Spleen (tissue), 11 donors: ENCODE measurements at regions not wholly inside any gene's neighbourhood (a gene's known extent, or its start where the extent isn't known, plus 50 kb on each side); places are given as distances from the start of the nearest gene placed in this dataset.

Experiments used
- DNase-seq: peaks from one replicate; pipeline ENCODE4 v3.0.0-alpha.2; 2020
- H3K27ac ChIP-seq, 8 donors: fragments of 200-600 bp; sonication (generic) in 7 of 8; 1 replicate in 4 of 8; 2 replicates in 4 of 8; pipeline versions ENCODE4 v1.5.0 to v1.8.0; 2016 to 2021; ENCODE audit warnings: inconsistent platforms in 4 of 8, mild to moderate bottlenecking in 4 of 8, moderate library complexity in 1 of 8
- H3K27me3 ChIP-seq, 7 donors: fragments of 200-600 bp; sonication (generic) in 6 of 7; replicated peaks in 1 of 7; 1 replicate in 4 of 7; 2 replicates in 3 of 7; pipeline versions ENCODE4 v1.5.0 to v1.8.0; 2016 to 2021; ENCODE audit warnings: inconsistent platforms in 3 of 7, mild to moderate bottlenecking in 1 of 7
- H3K36me3 ChIP-seq, 6 donors: fragments of 200-600 bp; sonication (generic) in 5 of 6; 1 replicate in 4 of 6; 2 replicates in 2 of 6; pipeline versions ENCODE4 v1.5.0 to v1.8.0; 2016 to 2021; ENCODE audit warnings: inconsistent platforms in 2 of 6
- H3K4me1 ChIP-seq, 6 donors: fragments of 200-600 bp; sonication (generic) in 5 of 6; 1 replicate in 3 of 6; 2 replicates in 3 of 6; pipeline versions ENCODE4 v1.5.0 to v1.8.0; 2016 to 2021; ENCODE audit warnings: inconsistent platforms in 3 of 6
- H3K4me3 ChIP-seq, 8 donors: fragments of 200-600 bp; sonication (generic) in 7 of 8; 1 replicate in 4 of 8; 2 replicates in 4 of 8; pipeline versions ENCODE4 v1.5.0 to v1.8.0; 2016 to 2021; ENCODE audit warnings: inconsistent platforms in 4 of 8, mild to moderate bottlenecking in 4 of 8, moderate library complexity in 2 of 8
- H3K9me3 ChIP-seq, 8 donors: fragments of 200-600 bp; sonication (generic) in 7 of 8; 1 replicate in 4 of 8; 2 replicates in 4 of 8; pipeline versions ENCODE4 v1.5.0 to v1.8.0; 2016 to 2021; ENCODE audit warnings: inconsistent platforms in 4 of 8
- POLR2A ChIP-seq, 3 donors: fragments of 450-650 bp; IDR thresholded peaks; one replicate each; pipeline ENCODE4 v1.5.1; 2017; ENCODE audit warnings: antibody characterized with exemption in 3 of 3, mild to moderate bottlenecking in 1 of 3
- POLR2AphosphoS5 ChIP-seq, 3 donors: sonication (generic); formaldehyde crosslinking; IDR thresholded peaks; one replicate each; pipeline ENCODE4 v1.5.1; 2017; ENCODE audit warnings: antibody characterized with exemption in 3 of 3
- WGBS, 5 donors: extraction: QIAGEN DNeasy Blood & Tissue Kit in 3 of 5; methylation state at CpG; one replicate each; pipeline versions ENCODE4 v1.1.5 to v1.1.7; 2013 to 2018; 5-methylcytosine and 5-hydroxymethylcytosine counted together
- intact Hi-C: fragments of 100-400 bp; cut with DNase I; formaldehyde crosslinking; loops from one replicate; pipeline ENCODE4 v1.15.0; 2023; ENCODE audit warnings: low total_unique reads
- TF ChIP-seq, protein P1 (sequence below), 11 experiments: fragments of 200-600 bp in 7 of 11; fragments of 450-650 bp in 4 of 11; sonication (generic) in 4 of 11; IDR thresholded peaks in 8 of 11; conservative IDR thresholded peaks in 3 of 11; 1 replicate in 7 of 11; 2 replicates in 4 of 11; pipeline versions ENCODE4 v1.4.0 to v1.8.0; 2016 to 2021; ENCODE audit warnings: antibody characterized with exemption in 11 of 11, inconsistent platforms in 4 of 11, mild to moderate bottlenecking in 1 of 11
- donor health status: healthy with polysubstance abuse.
- donor health status: DM: no; HTN: no; CAD: no; lungs with moderate emphysema.
- donor health status: DM: no; HTN: no; CAD: no.
- donor health status: Bipolar disorder and iron deficiency.
- donor health status: healthy.
- donor health status: DM: no; HTN: no; CAD: no.
- donor health status: DM: yes; HTN: yes; CAD: no.

GRCh38 chr4:28723371-28723770 lies 1862.7 kb downstream of the STIM2 start:
- intact Hi-C loops = no loop called here
- Histone ChIP-seq H3K36me3 (no peaks in the 10 kb centered on the region), H3K4me3 (no peak overlapping the region), H3K4me1 (no peaks in the 10 kb centered on the region), H3K9me3 (no peaks in the 10 kb centered on the region), H3K27me3 (no peaks in the 10 kb centered on the region), H3K27ac (no peak overlapping the region)
- no peak for DNase-seq
- TF ChIP-seq POLR2A (IDR thresholded peaks at IDR 0.05) (no peak), POLR2AphosphoS5 (IDR thresholded peaks at IDR 0.05) (no peak)
- TF ChIP-seq, protein P1, sequence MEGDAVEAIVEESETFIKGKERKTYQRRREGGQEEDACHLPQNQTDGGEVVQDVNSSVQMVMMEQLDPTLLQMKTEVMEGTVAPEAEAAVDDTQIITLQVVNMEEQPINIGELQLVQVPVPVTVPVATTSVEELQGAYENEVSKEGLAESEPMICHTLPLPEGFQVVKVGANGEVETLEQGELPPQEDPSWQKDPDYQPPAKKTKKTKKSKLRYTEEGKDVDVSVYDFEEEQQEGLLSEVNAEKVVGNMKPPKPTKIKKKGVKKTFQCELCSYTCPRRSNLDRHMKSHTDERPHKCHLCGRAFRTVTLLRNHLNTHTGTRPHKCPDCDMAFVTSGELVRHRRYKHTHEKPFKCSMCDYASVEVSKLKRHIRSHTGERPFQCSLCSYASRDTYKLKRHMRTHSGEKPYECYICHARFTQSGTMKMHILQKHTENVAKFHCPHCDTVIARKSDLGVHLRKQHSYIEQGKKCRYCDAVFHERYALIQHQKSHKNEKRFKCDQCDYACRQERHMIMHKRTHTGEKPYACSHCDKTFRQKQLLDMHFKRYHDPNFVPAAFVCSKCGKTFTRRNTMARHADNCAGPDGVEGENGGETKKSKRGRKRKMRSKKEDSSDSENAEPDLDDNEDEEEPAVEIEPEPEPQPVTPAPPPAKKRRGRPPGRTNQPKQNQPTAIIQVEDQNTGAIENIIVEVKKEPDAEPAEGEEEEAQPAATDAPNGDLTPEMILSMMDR (IDR thresholded peaks at IDR 0.05 in 8 of 11, conservative IDR thresholded peaks at IDR 0.05 in 3 of 11) = no peak
- WGBS, 5 donors = 79 to 90% (median 84%) methylated on average over 6 of the region's 6 CpGs

DNA sequence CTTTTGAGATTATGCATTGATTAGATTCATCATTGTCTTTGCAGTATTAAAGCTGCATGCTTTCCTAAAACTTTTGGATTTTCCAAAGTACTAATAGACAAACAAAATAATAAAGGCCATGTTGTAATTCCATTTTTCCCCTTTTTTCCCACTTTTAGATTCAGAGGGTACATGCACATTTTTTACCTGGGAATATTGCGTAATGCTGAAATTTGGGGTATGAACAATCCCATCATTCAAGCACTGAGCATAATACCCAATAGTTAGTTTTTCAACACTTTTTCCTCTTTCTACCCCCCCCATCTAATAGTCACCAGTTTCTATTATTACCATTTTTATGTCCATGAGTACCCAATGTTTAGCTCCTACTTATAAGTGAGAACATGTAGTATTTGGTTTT lies 1863.6 kb downstream of the STIM2 start:
- Histone ChIP-seq H3K4me3 (no peak overlapping the region), H3K4me1 (no peaks in the 10 kb centered on the region), H3K27me3 (no peaks in the 10 kb centered on the region), H3K36me3 (no peaks in the 10 kb centered on the region), H3K27ac (no peak overlapping the region), H3K9me3 (peaks cover 0 to 3% (median 0%) of the 10 kb centered on the region in 8 donors)
- intact Hi-C loops = no loop called here
- no peak for DNase-seq
- TF ChIP-seq, protein P1 (IDR thresholded peaks at IDR 0.05 in 8 of 11, conservative IDR thresholded peaks at IDR 0.05 in 3 of 11) = no peak
- TF ChIP-seq POLR2A (IDR thresholded peaks at IDR 0.05) (no peak), POLR2AphosphoS5 (IDR thresholded peaks at IDR 0.05) (no peak)
- 94 to 100% (median 98%) methylated on average over 1 of the region's 1 CpG for WGBS, 5 donors

GRCh38 chr4:28730304-28730703 lies 1869.7 kb downstream of the STIM2 start:
- H3K9me3 ChIP-seq = peaks cover 0 to 32% (median 10%) of the 10 kb centered on the region in 8 donors
- no peaks in the 10 kb centered on the region for H3K4me1 ChIP-seq
- WGBS, 5 donors = 39 to 72% (median 55%) methylated on average over 2 of the region's 2 CpGs
- TF ChIP-seq POLR2AphosphoS5 (IDR thresholded peaks at IDR 0.05) = no peak
- TF ChIP-seq, protein P1 (IDR thresholded peaks at IDR 0.05 in 8 of 11, conservative IDR thresholded peaks at IDR 0.05 in 3 of 11) = no peak
- TF ChIP-seq POLR2A (IDR thresholded peaks at IDR 0.05) = no peak
- H3K27ac ChIP-seq = no peak overlapping the region
- H3K4me3 ChIP-seq = no peak overlapping the region
- H3K27me3 ChIP-seq = no peaks in the 10 kb centered on the region
- no peak for DNase-seq
- no peaks in the 10 kb centered on the region for H3K36me3 ChIP-seq
- intact Hi-C loops = no loop called here

- TF ChIP-seq, protein P1 (IDR thresholded peaks at IDR 0.05 in 8 of 11, conservative IDR thresholded peaks at IDR 0.05 in 3 of 11) = no peak
- TF ChIP-seq POLR2AphosphoS5 (IDR thresholded peaks at IDR 0.05) (no peak), POLR2A (IDR thresholded peaks at IDR 0.05) (no peak)
- no peaks in the 10 kb centered on the region for H3K27me3 ChIP-seq
- no peak overlapping the region for H3K4me3 ChIP-seq
- H3K4me1 ChIP-seq = no peaks in the 10 kb centered on the region
- 64 to 81% (median 71%) methylated on average over 4 of the region's 4 CpGs for WGBS, 5 donors
- H3K36me3 ChIP-seq = no peaks in the 10 kb centered on the region
- DNase-seq = no peak
- H3K9me3 ChIP-seq = no peaks in the 10 kb centered on the region
- intact Hi-C loops = no loop called here
- H3K27ac ChIP-seq = no peak overlapping the region
Observed at GRCh38 chr4:28744066-28744465, 1883.4 kb downstream of the STIM2 start.
